Keratinocyte (primary cell): ENCODE measurements at regions not wholly inside any gene's neighbourhood (a gene's known extent, or its start where the extent isn't known, plus 50 kb on each side); places are given as distances from the start of the nearest gene placed in this dataset.

Source experiments
- DNase-seq: peaks from one replicate; pipeline ENCODE4 v3.0.0-alpha.2; 2011; ENCODE audit warnings: low read depth, missing footprints, low spot score
- FAIRE-seq: peaks from 2 replicates; lab custom pipeline; 2011; peaks lifted over from hg19 to GRCh38; lab: Jason Lieb, UNC
- H2AFZ ChIP-seq: 2 replicates; pipeline ENCODE4 v1.6.0; 2012; ENCODE audit warnings: low read length, control low read depth, inconsistent platforms; ENCODE audit not compliant: control insufficient read depth
- H3K27ac ChIP-seq: 2 replicates; pipeline ENCODE4 v1.5.1; 2011; ENCODE audit warnings: low read length; ENCODE audit not compliant: control insufficient read depth, insufficient read depth
- H3K27me3 ChIP-seq: 3 replicates; pipeline ENCODE4 v1.6.0; 2011; ENCODE audit warnings: low read length; ENCODE audit not compliant: control insufficient read depth, insufficient read depth; ENCODE audit errors: extremely low read depth
- H3K36me3 ChIP-seq, 2 experiments: 2 replicates in 1 of 2; 3 replicates in 1 of 2; pipeline ENCODE4 v1.5.1; 2011; ENCODE audit warnings: low read length in 2 of 2, mild to moderate bottlenecking in 1 of 2; ENCODE audit not compliant: control insufficient read depth in 2 of 2, insufficient read depth in 2 of 2; ENCODE audit errors: extremely low read depth in 1 of 2
- H3K4me1 ChIP-seq: 3 replicates; pipeline ENCODE4 v1.5.1; 2011; ENCODE audit warnings: low read length; ENCODE audit not compliant: control insufficient read depth, insufficient read depth; ENCODE audit errors: extremely low read depth
- H3K4me2 ChIP-seq: 3 replicates; pipeline ENCODE4 v1.6.0; 2011; ENCODE audit warnings: low read depth, low read length; ENCODE audit not compliant: control insufficient read depth, insufficient read depth; ENCODE audit errors: extremely low read depth
- H3K4me3 ChIP-seq, 3 experiments: fragments of 200-600 bp in 1 of 3; sonication (generic) in 1 of 3; 2 replicates in 2 of 3; 3 replicates in 1 of 3; pipeline ENCODE4 v1.5.1; 2011 to 2016; ENCODE audit warnings: low read length in 3 of 3, mild to moderate bottlenecking in 3 of 3, control low read depth in 2 of 3, inconsistent platforms in 1 of 3, low read depth in 1 of 3, mixed read lengths in 1 of 3, mixed run types in 1 of 3, moderate library complexity in 1 of 3; ENCODE audit not compliant: control insufficient read depth in 2 of 3, insufficient read depth in 2 of 3; ENCODE audit errors: extremely low read depth in 1 of 3
- H3K79me2 ChIP-seq: 2 replicates; pipeline ENCODE4 v1.6.0; 2012; ENCODE audit warnings: low read length; ENCODE audit not compliant: control insufficient read depth, insufficient read depth
- H3K9ac ChIP-seq: 3 replicates; pipeline ENCODE4 v1.6.0; 2011; ENCODE audit warnings: low read length; ENCODE audit not compliant: control insufficient read depth, insufficient read depth; ENCODE audit errors: extremely low read depth
- H3K9me1 ChIP-seq: 3 replicates; pipeline ENCODE4 v1.6.0; 2011; ENCODE audit warnings: low read length; ENCODE audit not compliant: control insufficient read depth, insufficient read depth; ENCODE audit errors: extremely low read depth
- H3K9me3 ChIP-seq: 2 replicates; pipeline ENCODE4 v1.5.1; 2012; ENCODE audit warnings: low read depth, low read length; ENCODE audit not compliant: control insufficient read depth
- H4K20me1 ChIP-seq: 3 replicates; pipeline ENCODE4 v1.6.0; 2011; ENCODE audit warnings: low read length; ENCODE audit not compliant: control insufficient read depth, insufficient read depth; ENCODE audit errors: extremely low read depth
- CTCF ChIP-seq, 3 experiments: IDR thresholded peaks in 1 of 3; conservative IDR thresholded peaks in 1 of 3; optimal IDR thresholded peaks in 1 of 3; 2 replicates in 2 of 3; 3 replicates in 1 of 3; pipeline versions ENCODE3 to v1.5.1; 2011; ENCODE audit warnings: low read length in 3 of 3, mild to moderate bottlenecking in 3 of 3, moderate library complexity in 2 of 3, control low read depth in 1 of 3, inconsistent platforms in 1 of 3; ENCODE audit not compliant: insufficient read depth in 2 of 3; ENCODE audit errors: extremely low read depth in 1 of 3
- EZH2 ChIP-seq: IDR thresholded peaks from one replicate; pipeline ENCODE4 v1.6.1; 2012; ENCODE audit warnings: inconsistent platforms, mild to moderate bottlenecking, low read length, moderate library complexity
- dilution Hi-C: fragments of 300-500 bp; cut with MboI; formaldehyde crosslinking; loops from one replicate; pipeline ENCODE4 v1.7.0; 2020; ENCODE audit warnings: low sequenced_read_pairs; ENCODE audit not compliant: extremely low pct_ligation_motif_present

GRCh38 chr5:2173151-2173834 is 290.6 kb upstream of the IRX4 start:
- Histone ChIP-seq H3K4me1 (peaks cover 16% of the 10 kb centered on the region), H3K9me3 (no peaks in the 10 kb centered on the region), H3K27me3 (peaks cover 9% of the 10 kb centered on the region), H3K79me2 (no peaks in the 10 kb centered on the region), H3K27ac (no peak overlapping the region), H3K36me3 (no peaks in the 10 kb centered on the region), H3K9ac (no peak overlapping the region), H3K4me2 (no peak overlapping the region), H2AFZ (no peak overlapping the region), H3K4me3 (no peak overlapping the region), H3K9me1 (no peaks in the 10 kb centered on the region), H4K20me1 (no peaks in the 10 kb centered on the region)
- TF ChIP-seq EZH2, result no peak
- TF ChIP-seq CTCF (optimal IDR thresholded peaks at IDR 0.05 in 1 of 3, IDR thresholded peaks at IDR 0.05 in 1 of 3, conservative IDR thresholded peaks at IDR 0.05 in 1 of 3; ENCODE audit: extremely low read depth in 1 of 3, insufficient read depth in 2 of 3, low read length in 3 of 3), result no peak
- DNase-seq (no peak), FAIRE-seq (no peak)
- dilution Hi-C loops, result no loop called here

GRCh38 chr5:2172471-2172870 is 289.7 kb upstream of the IRX4 start:
- H3K27ac ChIP-seq, result no peak overlapping the region
- no peaks in the 10 kb centered on the region for H3K79me2 ChIP-seq
- DNase-seq (no peak), FAIRE-seq (no peak)
- H4K20me1 ChIP-seq, result no peaks in the 10 kb centered on the region
- no peaks in the 10 kb centered on the region for H3K9me1 ChIP-seq
- no peak overlapping the region for H3K4me2 ChIP-seq
- dilution Hi-C loops, result no loop called here
- TF ChIP-seq CTCF (optimal IDR thresholded peaks at IDR 0.05 in 1 of 3, IDR thresholded peaks at IDR 0.05 in 1 of 3, conservative IDR thresholded peaks at IDR 0.05 in 1 of 3; ENCODE audit: extremely low read depth in 1 of 3, insufficient read depth in 2 of 3, low read length in 3 of 3) (no peak), EZH2 (no peak)
- H3K9me3 ChIP-seq, result no peaks in the 10 kb centered on the region
- no peak overlapping the region for H2AFZ ChIP-seq
- H3K36me3 ChIP-seq, result no peaks in the 10 kb centered on the region
- H3K4me3 ChIP-seq, result no peak overlapping the region
- H3K4me1 ChIP-seq, result peaks cover 16% of the 10 kb centered on the region
- no peak overlapping the region for H3K9ac ChIP-seq
- peaks cover 13% of the 10 kb centered on the region for H3K27me3 ChIP-seq
